ENCODE measurements at regions not wholly inside any gene's neighbourhood (a gene's known extent, or its start where the extent isn't known, plus 50 kb on each side); places are given as distances from the start of the nearest gene placed in this dataset.
"Not testable (repeated sequence)": the region's sequence is repeated elsewhere in the genome, so short reads cannot be mapped to it uniquely, and the experiment has no call there.

DNA sequence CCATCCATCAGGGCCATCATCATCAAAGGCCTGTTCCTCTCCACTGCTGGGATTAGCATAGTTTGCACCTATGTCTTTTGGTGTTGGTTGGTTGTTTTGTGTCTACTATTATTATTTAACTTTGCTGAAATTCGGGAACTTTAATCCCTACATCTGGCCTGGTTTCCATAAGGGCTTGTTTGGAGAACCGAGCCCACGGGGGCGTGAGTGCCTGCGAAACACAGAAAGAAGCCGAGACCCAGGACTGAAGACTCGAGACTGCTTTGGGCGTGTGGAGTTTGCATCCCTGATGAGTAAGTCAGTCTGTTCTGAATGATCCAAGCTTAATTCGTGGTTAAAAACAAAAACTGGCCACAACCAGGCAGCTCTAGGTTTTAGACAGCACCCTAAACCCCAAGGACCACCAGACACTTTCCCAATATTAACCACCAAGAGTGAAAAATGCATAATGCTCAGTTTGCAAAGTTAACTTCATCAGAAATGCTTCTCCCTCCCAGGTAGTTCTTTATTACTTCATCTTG, 195.6 kb downstream of the BCL2L11 start:
- TF ChIP-seq POLR2A (IDR thresholded peaks at IDR 0.05; ENCODE audit: borderline replicate concordance, extremely low read depth, insufficient read depth, insufficient read length); POLR2AphosphoS5 (IDR thresholded peaks at IDR 0.05; ENCODE audit: low read depth, low read length); EZH2phosphoT487 (IDR thresholded peaks at IDR 0.05; ENCODE audit: borderline replicate concordance); SIN3A (IDR thresholded peaks at IDR 0.05; ENCODE audit: low read depth); EZH2 (IDR thresholded peaks at IDR 0.05): not testable (repeated sequence)
- TF ChIP-seq, protein P1, sequence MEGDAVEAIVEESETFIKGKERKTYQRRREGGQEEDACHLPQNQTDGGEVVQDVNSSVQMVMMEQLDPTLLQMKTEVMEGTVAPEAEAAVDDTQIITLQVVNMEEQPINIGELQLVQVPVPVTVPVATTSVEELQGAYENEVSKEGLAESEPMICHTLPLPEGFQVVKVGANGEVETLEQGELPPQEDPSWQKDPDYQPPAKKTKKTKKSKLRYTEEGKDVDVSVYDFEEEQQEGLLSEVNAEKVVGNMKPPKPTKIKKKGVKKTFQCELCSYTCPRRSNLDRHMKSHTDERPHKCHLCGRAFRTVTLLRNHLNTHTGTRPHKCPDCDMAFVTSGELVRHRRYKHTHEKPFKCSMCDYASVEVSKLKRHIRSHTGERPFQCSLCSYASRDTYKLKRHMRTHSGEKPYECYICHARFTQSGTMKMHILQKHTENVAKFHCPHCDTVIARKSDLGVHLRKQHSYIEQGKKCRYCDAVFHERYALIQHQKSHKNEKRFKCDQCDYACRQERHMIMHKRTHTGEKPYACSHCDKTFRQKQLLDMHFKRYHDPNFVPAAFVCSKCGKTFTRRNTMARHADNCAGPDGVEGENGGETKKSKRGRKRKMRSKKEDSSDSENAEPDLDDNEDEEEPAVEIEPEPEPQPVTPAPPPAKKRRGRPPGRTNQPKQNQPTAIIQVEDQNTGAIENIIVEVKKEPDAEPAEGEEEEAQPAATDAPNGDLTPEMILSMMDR (IDR thresholded peaks at IDR 0.05 in 2 of 3, conservative IDR thresholded peaks at IDR 0.05 in 1 of 3; ENCODE audit: borderline replicate concordance in 1 of 3, insufficient read depth in 1 of 3, low read depth in 2 of 3, low read length in 2 of 3) = not testable (repeated sequence)

Measured in HCT116 (cell line).